CD4-positive, alpha-beta T cell (primary cell): ENCODE measurements at regions not wholly inside any gene's neighbourhood (a gene's known extent, or its start where the extent isn't known, plus 50 kb on each side); places are given as distances from the start of the nearest gene placed in this dataset.

Source experiments
- ATAC-seq: fragments of 200-7000 bp; cut with Tn5 transposase; one replicate; pipeline ENCODE4 v1.10.0; 2022; ENCODE audit warnings: mild to moderate bottlenecking; ENCODE audit not compliant: poor library complexity
- CTCF ChIA-PET: fragments of 350-600 bp; sonication (Branson Sonifier 250); formaldehyde crosslinking; loops from one replicate; lab custom pipeline; 2021; ENCODE audit warnings: antibody characterized with exemption, inconsistent platforms; lab: Charles Lee
- POLR2A ChIA-PET: fragments of 350-600 bp; sonication (Branson Sonifier 250); formaldehyde crosslinking; loops from one replicate; lab custom pipeline; 2021; ENCODE audit warnings: antibody characterized with exemption, inconsistent platforms; lab: Charles Lee
- DNase-seq, 14 experiments: peaks; one replicate each; pipeline ENCODE4 v3.0.0-alpha.2; 2013 to 2020; ENCODE audit warnings: mixed read lengths in 2 of 14
- H3K27ac ChIP-seq, 2 donors: one replicate each; pipeline versions ENCODE4 v1.5.1 to v1.7.0; 2013; ENCODE audit warnings: low read length in 2 of 2, low read depth in 1 of 2, mild to moderate bottlenecking in 1 of 2
- H3K27me3 ChIP-seq, 2 experiments: 1 replicate in 1 of 2; 2 replicates in 1 of 2; pipeline versions ENCODE4 v1.6.1 to v1.7.0; 2013; ENCODE audit warnings: low read length in 2 of 2, control low read depth in 1 of 2, mild to moderate bottlenecking in 1 of 2, moderate library complexity in 1 of 2; ENCODE audit not compliant: insufficient read depth in 2 of 2, control insufficient read depth in 1 of 2
- H3K36me3 ChIP-seq: one replicate; pipeline ENCODE4 v1.6.1; 2013; ENCODE audit warnings: low read length, control low read depth; ENCODE audit not compliant: insufficient read depth
- H3K4me1 ChIP-seq: one replicate; pipeline ENCODE4 v1.6.1; 2013; ENCODE audit warnings: low read length, control low read depth; ENCODE audit not compliant: insufficient read depth
- H3K4me3 ChIP-seq: one replicate; pipeline ENCODE4 v1.5.1; 2013; ENCODE audit warnings: mild to moderate bottlenecking, low read length, moderate library complexity
- H3K9me3 ChIP-seq, 2 experiments: 1 replicate in 1 of 2; 2 replicates in 1 of 2; pipeline versions ENCODE4 v1.6.1 to v1.7.0; 2013; ENCODE audit warnings: low read length in 2 of 2, mild to moderate bottlenecking in 2 of 2, control low read depth in 1 of 2, moderate library complexity in 1 of 2; ENCODE audit not compliant: control insufficient read depth in 1 of 2, insufficient read depth in 1 of 2
- H3K27ac Mint-ChIP-seq: one replicate; pipeline ENCODE4 v1.8.0; 2020; ENCODE audit warnings: mixed read lengths
- H3K27me3 Mint-ChIP-seq: one replicate; pipeline ENCODE4 v1.8.0; 2021; ENCODE audit warnings: mixed read lengths
- H3K36me3 Mint-ChIP-seq: one replicate; pipeline ENCODE4 v1.8.0; 2021; ENCODE audit warnings: low read depth, mixed read lengths
- H3K4me1 Mint-ChIP-seq: one replicate; pipeline ENCODE4 v1.8.0; 2021; ENCODE audit warnings: low read depth, mixed read lengths
- H3K4me3 Mint-ChIP-seq: one replicate; pipeline ENCODE4 v1.8.0; 2020; ENCODE audit warnings: mild to moderate bottlenecking, mixed read lengths
- H3K9me3 Mint-ChIP-seq: one replicate; pipeline ENCODE4 v1.8.0; 2020; ENCODE audit warnings: mixed read lengths
- intact Hi-C, 2 experiments: fragments of 100-400 bp; cut with DNase I in 1 of 2; cut with micrococcal nuclease in 1 of 2; formaldehyde crosslinking; loops; one replicate each; pipeline versions ENCODE4 v1.15.1 to v1.9.0; 2023 to 2025; cut with DNase I, micrococcal nuclease
- TF ChIP-seq, protein P1 (sequence below): fragments of 200-600 bp; IDR thresholded peaks from one replicate; pipeline ENCODE4 v1.8.0; 2022; ENCODE audit warnings: antibody characterized with exemption, mild to moderate bottlenecking

DNA sequence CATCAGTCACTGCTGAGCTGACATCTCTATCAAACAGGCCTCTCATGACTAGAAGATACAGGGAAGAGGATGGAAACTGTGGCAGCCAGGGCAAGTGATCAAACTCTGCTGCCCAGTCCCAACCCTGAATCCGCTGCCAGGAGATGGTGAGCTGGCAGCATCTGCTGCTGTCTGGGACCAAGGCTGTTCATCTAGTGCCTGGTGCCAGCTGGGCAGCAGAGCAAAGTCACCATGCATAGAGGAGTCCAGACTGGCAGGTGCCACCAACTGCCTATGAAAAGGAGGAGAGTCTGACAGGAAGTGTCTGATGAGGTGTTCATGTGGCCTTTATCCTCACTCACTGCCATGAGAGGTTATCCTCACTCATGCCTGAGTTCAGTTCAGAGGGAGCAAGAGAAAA, 518.9 kb downstream of the MID1IP1 start:
- Mint-ChIP-seq H3K27ac (peak overlapping the region; percentile 16), H3K9me3 (no peaks in the 10 kb centered on the region), H3K27me3 (no peaks in the 10 kb centered on the region), H3K36me3 (no peaks in the 10 kb centered on the region), H3K4me3 (no peak overlapping the region), H3K4me1 (peaks cover 51% of the 10 kb centered on the region)
- Histone ChIP-seq H3K36me3 (no peaks in the 10 kb centered on the region), H3K9me3 (no peaks in the 10 kb centered on the region), H3K27me3 (no peaks in the 10 kb centered on the region), H3K4me3 (no peak overlapping the region), H3K4me1 (peaks cover 13% of the 10 kb centered on the region), H3K27ac (no peak overlapping the region)
- TF ChIP-seq, protein P1, sequence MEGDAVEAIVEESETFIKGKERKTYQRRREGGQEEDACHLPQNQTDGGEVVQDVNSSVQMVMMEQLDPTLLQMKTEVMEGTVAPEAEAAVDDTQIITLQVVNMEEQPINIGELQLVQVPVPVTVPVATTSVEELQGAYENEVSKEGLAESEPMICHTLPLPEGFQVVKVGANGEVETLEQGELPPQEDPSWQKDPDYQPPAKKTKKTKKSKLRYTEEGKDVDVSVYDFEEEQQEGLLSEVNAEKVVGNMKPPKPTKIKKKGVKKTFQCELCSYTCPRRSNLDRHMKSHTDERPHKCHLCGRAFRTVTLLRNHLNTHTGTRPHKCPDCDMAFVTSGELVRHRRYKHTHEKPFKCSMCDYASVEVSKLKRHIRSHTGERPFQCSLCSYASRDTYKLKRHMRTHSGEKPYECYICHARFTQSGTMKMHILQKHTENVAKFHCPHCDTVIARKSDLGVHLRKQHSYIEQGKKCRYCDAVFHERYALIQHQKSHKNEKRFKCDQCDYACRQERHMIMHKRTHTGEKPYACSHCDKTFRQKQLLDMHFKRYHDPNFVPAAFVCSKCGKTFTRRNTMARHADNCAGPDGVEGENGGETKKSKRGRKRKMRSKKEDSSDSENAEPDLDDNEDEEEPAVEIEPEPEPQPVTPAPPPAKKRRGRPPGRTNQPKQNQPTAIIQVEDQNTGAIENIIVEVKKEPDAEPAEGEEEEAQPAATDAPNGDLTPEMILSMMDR = no peak
- DNase-seq (no peak), ATAC-seq (no peak)
- POLR2A ChIA-PET = interaction anchor here (4.9 kb wide), 1 partner anchor 10 kb away, joined by 27 read pairs; no protein-coding TSS in a partner anchor
- CTCF ChIA-PET = no interaction called here
- intact Hi-C loops = loop anchor here in 1 of 2 experiments (10.0 kb wide), 1 partner anchor 2005 kb away; no protein-coding TSS in a partner anchor

DNA sequence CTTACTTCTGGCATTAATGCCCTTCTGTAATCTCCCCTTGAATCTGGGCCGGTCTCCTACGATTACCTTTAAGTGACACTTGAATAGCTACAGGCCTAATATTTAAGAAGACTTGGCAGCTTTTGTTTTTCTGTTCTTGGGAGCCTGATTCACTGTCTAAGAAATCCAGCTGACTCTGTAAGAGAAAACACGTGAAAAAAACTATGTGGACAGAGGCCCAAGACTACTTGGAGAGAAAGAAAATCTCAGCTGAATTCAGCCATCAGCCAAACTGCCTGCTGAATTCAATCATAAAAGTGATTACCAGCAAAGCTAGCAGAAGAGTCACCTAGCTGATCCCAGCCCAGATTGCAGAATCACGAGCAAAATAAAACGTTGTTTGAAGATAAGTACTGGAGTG, 521.2 kb downstream of the MID1IP1 start:
- H3K27me3 Mint-ChIP-seq = no peaks in the 10 kb centered on the region
- ChIA-PET POLR2A (interaction anchor here (4.9 kb wide), 1 partner anchor 13 kb away, joined by 27 read pairs; no protein-coding TSS in a partner anchor), CTCF (no interaction called here)
- H3K4me3 ChIP-seq = no peak overlapping the region
- H3K36me3 Mint-ChIP-seq = no peaks in the 10 kb centered on the region
- no peak for DNase-seq
- H3K9me3 Mint-ChIP-seq = no peaks in the 10 kb centered on the region
- H3K4me1 ChIP-seq = peaks cover 18% of the 10 kb centered on the region
- H3K9me3 ChIP-seq = no peaks in the 10 kb centered on the region
- TF ChIP-seq, protein P1 = no peak
- ATAC-seq = no peak
- no peak overlapping the region for H3K27ac Mint-ChIP-seq
- intact Hi-C loops = loop anchor here in 1 of 2 experiments (10.0 kb wide), 1 partner anchor 2002 kb away; no protein-coding TSS in a partner anchor
- no peak overlapping the region for H3K27ac ChIP-seq
- H3K27me3 ChIP-seq = no peaks in the 10 kb centered on the region
- H3K4me1 Mint-ChIP-seq = peaks cover 47% of the 10 kb centered on the region
- H3K36me3 ChIP-seq = no peaks in the 10 kb centered on the region
- no peak overlapping the region for H3K4me3 Mint-ChIP-seq

DNA sequence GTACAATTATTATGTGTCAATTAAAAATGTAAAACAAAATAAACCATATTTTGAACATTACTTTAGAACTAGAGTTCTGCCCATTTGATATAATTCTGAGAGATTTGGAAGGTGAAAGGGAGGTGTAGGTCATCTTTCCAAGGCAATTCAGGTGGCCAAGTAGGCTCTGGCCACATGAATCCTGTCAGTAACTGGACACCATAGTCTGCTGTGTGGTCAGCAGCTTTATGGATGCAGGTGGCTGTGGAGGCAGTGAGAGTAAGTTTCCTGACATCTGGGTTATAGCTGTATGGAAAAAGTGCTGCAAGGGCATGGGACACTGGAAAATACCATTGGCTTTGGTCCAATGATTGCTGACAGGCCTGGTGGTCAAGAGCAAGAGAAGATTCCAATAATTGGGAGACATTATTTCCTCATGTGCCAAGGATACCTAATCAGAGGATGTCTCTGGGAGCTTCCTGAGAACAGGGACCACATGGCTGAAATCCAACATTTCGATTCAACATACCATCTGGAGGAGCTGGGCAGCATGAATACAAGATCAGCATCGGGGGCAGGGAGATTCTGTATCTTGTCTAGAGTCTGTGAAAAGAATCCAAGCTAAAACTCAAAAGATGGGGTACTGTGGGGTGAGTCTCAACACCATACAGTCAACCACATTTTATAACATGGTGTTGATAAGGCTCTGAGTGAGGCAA, 523.1 kb downstream of the MID1IP1 start:
- ATAC-seq (no peak), DNase-seq (no peak)
- Histone ChIP-seq H3K4me3 (peak overlapping the region; percentile 6), H3K27ac (no peak overlapping the region), H3K27me3 (no peaks in the 10 kb centered on the region), H3K9me3 (no peaks in the 10 kb centered on the region), H3K4me1 (peaks cover 15% of the 10 kb centered on the region), H3K36me3 (no peaks in the 10 kb centered on the region)
- Mint-ChIP-seq H3K27me3 (no peaks in the 10 kb centered on the region), H3K4me1 (peaks cover 49% of the 10 kb centered on the region), H3K27ac (peak overlapping the region; percentile 45), H3K9me3 (no peaks in the 10 kb centered on the region), H3K36me3 (no peaks in the 10 kb centered on the region), H3K4me3 (no peak overlapping the region)
- TF ChIP-seq, protein P1 = no peak
- CTCF ChIA-PET = no interaction called here
- POLR2A ChIA-PET = no interaction called here
- intact Hi-C loops = loop anchor here in 1 of 2 experiments (10.0 kb wide), 1 partner anchor 2000 kb away; no protein-coding TSS in a partner anchor
